GM13976 (cell line): ENCODE measurements at regions not wholly inside any gene's neighbourhood (a gene's known extent, or its start where the extent isn't known, plus 50 kb on each side); places are given as distances from the start of the nearest gene placed in this dataset.
"Not testable (repeated sequence)": the region's sequence is repeated elsewhere in the genome, so short reads cannot be mapped to it uniquely, and the experiment has no call there.

ENCODE experiments used
- DNase-seq: peaks from one replicate; pipeline ENCODE4 v3.0.0; 2012; ENCODE audit warnings: low spot score
- CTCF ChIP-seq: IDR thresholded peaks from 2 replicates; pipeline ENCODE4 v1.5.1; 2012; ENCODE audit warnings: borderline replicate concordance, mild to moderate bottlenecking; ENCODE audit not compliant: insufficient read depth; ENCODE audit errors: extremely low read depth, missing control alignments, control extremely low read depth
- in situ Hi-C: fragments of 300-500 bp; cut with MboI; formaldehyde crosslinking; loops from one replicate; pipeline ENCODE4 v1.12.0; 2022; ENCODE audit warnings: low sequenced_read_pairs, mixed read lengths, inconsistent platforms; ENCODE audit not compliant: unreplicated experiment

- DNase-seq, result no peak
- no peak for TF ChIP-seq CTCF
- in situ Hi-C loops, result no loop called here
Observed at GRCh38 chr13:24563087-24563486, 50.5 kb upstream of the PARP4 start.

GRCh38 chr13:24563971-24564370, 51.4 kb upstream of the PARP4 start:
- DNase-seq, in situ Hi-C loops: not testable (repeated sequence)

GRCh38 chr13:24564881-24565280, 52.3 kb upstream of the PARP4 start:
- TF ChIP-seq CTCF, result no peak
- in situ Hi-C loops, result no loop called here
- no peak for DNase-seq

DNA sequence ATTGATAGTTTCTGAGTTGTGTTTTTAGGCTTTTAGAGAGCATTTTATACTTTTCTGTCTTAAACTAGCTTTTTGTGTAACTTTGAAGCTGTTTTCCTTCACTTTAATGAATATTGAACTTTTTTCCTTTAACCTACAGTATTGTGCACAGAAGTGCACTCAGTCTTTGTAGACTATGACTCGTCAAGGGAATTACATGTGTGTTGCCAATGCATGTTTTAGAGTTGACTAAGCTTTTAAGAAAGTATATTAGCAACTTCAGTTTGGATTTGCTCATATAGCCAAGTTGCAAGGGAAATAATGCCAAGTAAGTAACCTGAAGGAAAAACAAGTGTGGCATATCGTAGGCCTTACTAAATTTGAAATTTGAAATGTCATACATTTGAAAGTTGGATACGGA, 55.0 kb upstream of the PARP4 start:
- in situ Hi-C loops, DNase-seq: not testable (repeated sequence)

DNA sequence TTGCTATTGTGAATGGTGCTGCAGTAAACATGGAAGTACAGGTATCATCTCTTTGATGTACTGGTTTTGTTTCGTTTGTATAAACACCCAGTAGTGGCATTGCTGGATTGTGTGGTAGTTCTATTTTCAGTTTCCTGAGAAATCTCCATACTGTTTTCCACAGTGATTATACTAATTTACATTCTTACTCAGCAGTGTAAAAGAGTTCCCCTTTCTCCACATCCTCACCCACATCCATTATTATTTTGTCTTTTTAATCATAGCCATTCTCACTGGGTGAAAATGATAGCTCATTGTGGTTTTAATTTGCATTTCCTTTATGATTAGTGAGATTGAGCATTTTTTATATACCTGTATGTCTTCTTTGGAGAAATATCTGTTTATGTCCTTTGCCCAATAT, 62.3 kb upstream of the PARP4 start:
- DNase-seq, result no peak
- in situ Hi-C loops, result loop anchor here (10.0 kb wide), 2 partner anchors 100 to 150 kb away; no protein-coding TSS in a partner anchor
- no peak for TF ChIP-seq CTCF

GRCh38 chr13:24580315-24580714, 67.7 kb upstream of the PARP4 start:
- DNase-seq, in situ Hi-C loops: not testable (repeated sequence)
- peak; percentile 33 for TF ChIP-seq CTCF

DNA sequence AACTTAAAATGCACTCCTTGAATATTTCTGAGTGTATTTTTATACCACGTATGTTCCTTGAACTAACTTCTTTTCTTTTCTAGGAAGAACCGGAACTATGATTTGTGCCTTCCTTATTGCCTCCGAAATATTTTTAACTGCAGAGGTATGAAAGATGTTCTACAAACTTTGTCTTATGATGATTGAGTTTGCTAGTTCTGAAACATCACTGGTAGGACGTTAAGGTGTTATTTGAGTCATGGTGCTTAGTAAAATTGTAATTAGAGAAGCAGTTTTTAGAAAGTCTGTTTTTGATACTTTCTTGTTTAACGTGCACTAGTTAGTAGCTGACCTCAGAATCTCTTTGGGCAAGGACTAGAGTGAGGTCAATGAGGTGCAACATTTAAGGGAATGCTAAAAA, 69.0 kb upstream of the PARP4 start:
- in situ Hi-C loops, result not testable (repeated sequence)

GRCh38 chr13:24591697-24592096, 79.1 kb upstream of the PARP4 start:
- DNase-seq, in situ Hi-C loops: not testable (repeated sequence)

More for the DNA sequence above, 69.0 kb upstream of the PARP4 start:
- not testable (repeated sequence) for DNase-seq

DNA sequence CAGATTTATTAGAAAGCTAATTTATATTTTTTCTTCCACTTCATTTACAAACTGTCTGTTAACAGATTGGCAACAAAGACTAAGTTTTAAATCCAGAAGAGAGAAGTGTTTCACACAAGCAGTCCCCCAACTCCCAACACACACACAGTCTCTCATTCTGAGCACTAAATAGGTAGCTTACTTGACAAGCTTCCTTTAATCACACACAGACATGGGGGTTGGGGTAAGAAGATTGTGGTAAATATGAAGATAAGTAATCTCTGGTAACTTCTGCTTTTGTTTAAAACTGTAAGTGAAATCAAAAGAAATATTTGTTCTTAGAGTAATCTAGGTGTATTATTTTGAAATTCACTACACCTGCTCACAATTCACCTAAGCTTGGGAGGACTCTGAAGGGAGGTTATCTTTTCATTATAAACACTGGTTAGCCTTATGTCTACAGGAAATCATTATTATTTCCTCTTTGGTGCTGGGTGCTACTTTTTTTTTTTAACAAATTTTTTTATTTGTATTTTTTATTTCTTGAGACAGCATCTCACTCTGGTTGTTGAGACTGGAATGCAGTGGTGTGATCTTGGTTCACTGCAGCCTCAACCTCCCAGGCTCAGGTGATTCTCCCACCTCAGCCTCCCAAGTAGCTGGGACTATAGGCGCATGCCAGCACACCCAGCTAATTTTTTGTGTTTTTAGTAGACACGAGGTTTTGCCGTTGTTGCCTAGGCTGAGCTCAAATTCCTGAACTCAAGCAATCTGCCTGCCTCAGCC, 82.1 kb upstream of the ATP12A start:
- not testable (repeated sequence) for DNase-seq
- in situ Hi-C loops, result loop anchor here (5.0 kb wide), 1 partner anchor 354 kb away; no protein-coding TSS in a partner anchor

DNA sequence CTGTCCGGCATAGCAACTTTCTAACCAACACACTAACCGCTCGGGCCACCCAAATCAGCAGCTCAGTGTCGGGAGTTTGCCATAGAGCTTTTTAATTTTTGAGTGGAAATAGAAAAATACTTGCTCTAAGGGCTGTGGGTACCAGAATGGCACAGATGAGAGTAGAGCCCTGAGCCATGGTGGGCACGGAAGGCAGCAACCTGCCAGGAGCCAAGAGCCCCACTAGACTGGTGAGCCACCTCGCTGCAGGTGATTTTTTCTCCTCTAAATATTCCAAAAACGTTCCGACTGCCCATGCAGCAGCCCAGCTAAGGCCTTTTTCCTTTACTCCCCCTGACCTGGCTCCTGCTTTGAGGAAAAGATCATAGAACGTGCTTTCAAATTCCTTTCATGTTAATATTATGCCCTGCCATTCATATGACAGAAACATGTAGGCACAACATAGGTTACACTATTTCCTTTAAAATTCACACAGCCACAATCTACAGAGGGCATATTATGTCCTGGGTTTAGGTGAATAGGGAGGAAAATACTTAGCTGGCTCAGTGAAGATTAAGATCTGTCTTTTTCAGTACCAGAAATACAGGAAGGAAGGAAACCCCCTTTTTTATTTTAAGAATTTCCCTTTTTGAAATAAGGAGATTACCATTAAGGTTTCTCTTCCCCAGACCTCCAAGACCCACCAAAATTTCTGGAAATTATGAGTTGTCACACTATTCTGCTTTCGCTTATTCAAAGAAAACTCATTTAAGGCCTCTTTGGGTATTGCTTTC, 81.0 kb upstream of the ATP12A start:
- in situ Hi-C loops, result loop anchor here (5.0 kb wide), 1 partner anchor 353 kb away; no protein-coding TSS in a partner anchor
- not testable (repeated sequence) for DNase-seq
